ENCODE measurements at regions not wholly inside any gene's neighbourhood (a gene's known extent, or its start where the extent isn't known, plus 50 kb on each side); places are given as distances from the start of the nearest gene placed in this dataset.

DNA sequence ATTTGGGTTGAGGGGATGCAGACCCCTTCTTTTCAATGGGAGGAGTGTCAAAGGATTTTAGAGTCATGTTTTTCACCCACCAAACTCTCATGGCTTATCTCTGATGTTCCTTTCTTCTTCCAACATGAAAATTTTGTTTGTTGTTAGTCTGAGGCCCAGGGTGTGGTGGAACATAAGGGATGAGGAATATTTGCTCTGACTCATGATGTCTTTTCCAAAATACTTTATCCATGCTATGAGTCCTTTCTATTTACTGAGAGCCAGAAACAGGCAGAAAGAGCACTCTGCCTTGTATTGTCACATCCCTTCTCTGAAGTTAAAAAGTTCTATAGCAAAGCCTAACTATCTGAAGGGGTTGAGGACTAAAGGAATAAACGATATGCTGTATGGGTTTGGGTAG, 61.6 kb upstream of the GYPA start:
- Histone ChIP-seq H3K27ac (ENCODE audit: low read depth, low read length) (no peak overlapping the region), H3K36me3 (ENCODE audit: control insufficient read depth, insufficient read depth, low read length) (no peaks in the 10 kb centered on the region), H3K9ac (ENCODE audit: low read length) (no peak overlapping the region), H3K27me3 (ENCODE audit: control insufficient read depth, insufficient read depth, low read length) (no peaks in the 10 kb centered on the region), H3K4me3 (ENCODE audit: low read length) (no peak overlapping the region), H3K4me1 (ENCODE audit: control insufficient read depth, insufficient read depth, low read length) (no peaks in the 10 kb centered on the region)

DNA sequence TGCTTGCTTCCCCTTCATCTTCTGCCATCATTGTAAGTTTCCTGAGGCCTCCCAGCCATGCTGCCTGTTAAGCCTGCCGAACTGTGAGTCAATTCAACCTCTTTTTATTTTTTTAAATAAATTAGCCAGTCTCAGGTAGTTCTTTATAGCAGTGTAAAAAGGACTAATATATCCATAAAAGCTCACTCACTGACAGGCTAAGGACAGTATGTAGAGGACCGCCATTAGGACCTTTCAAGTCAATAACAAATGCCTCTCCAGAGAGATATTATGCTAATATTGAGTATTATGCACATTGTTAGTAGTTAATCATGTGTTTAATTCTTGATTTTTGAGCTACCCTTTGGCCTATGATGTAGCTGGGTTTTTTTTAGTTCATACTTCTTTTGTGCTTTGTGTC, 62.6 kb upstream of the GYPA start:
- Histone ChIP-seq H3K27me3 (ENCODE audit: control insufficient read depth, insufficient read depth, low read length) (no peaks in the 10 kb centered on the region), H3K36me3 (ENCODE audit: control insufficient read depth, insufficient read depth, low read length) (no peaks in the 10 kb centered on the region), H3K9ac (ENCODE audit: low read length) (no peak overlapping the region), H3K27ac (ENCODE audit: low read depth, low read length) (no peak overlapping the region), H3K4me3 (ENCODE audit: low read length) (no peak overlapping the region), H3K4me1 (ENCODE audit: control insufficient read depth, insufficient read depth, low read length) (no peaks in the 10 kb centered on the region)

DNA sequence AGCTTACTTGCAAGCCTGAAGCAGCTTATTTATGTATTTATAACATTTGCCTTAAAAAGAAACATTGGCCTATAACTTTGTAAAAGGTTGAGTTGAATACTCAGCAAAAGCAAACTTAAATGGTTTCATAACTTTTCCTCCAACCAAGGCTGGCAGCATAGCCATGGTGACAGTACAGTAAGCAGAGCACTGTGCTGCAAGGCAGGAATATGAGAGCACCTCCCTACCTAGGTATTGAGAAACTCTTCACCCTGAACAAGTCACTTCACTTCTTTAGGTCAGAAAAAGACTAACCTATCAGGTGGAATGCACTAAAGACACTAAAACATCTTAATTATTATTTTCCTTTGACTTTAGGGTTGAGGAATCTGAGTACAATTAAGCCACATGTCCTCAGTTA, 63.9 kb upstream of the GYPA start:
- Histone ChIP-seq H3K9ac (ENCODE audit: low read length) (no peak overlapping the region), H3K36me3 (ENCODE audit: control insufficient read depth, insufficient read depth, low read length) (no peaks in the 10 kb centered on the region), H3K27me3 (ENCODE audit: control insufficient read depth, insufficient read depth, low read length) (no peaks in the 10 kb centered on the region), H3K27ac (ENCODE audit: low read depth, low read length) (no peak overlapping the region), H3K4me3 (ENCODE audit: low read length) (no peak overlapping the region), H3K4me1 (ENCODE audit: control insufficient read depth, insufficient read depth, low read length) (no peaks in the 10 kb centered on the region)

DNA sequence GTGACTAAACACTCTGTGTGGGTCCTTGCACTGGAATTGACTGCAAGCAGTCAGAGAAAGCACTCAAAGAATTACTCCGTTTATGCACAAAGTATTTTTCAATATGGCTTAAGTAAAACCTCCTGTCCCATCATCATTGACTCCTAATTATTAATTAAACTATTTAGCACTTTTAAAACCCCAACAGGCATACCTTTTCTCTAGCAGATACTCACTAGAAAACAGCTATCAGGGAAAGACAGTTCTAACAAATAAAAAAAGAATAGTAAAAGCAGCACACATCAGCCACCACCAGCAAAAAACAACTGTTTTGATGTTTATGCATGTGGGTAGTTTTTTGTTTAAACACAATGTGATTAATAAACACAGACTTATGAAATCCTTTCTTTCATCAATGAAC, 66.2 kb upstream of the GYPA start:
- Histone ChIP-seq H3K9ac (ENCODE audit: low read length) (no peak overlapping the region), H3K27ac (ENCODE audit: low read depth, low read length) (no peak overlapping the region), H3K4me3 (ENCODE audit: low read length) (no peak overlapping the region), H3K27me3 (ENCODE audit: control insufficient read depth, insufficient read depth, low read length) (no peaks in the 10 kb centered on the region), H3K36me3 (ENCODE audit: control insufficient read depth, insufficient read depth, low read length) (no peaks in the 10 kb centered on the region), H3K4me1 (ENCODE audit: control insufficient read depth, insufficient read depth, low read length) (no peaks in the 10 kb centered on the region)

DNA sequence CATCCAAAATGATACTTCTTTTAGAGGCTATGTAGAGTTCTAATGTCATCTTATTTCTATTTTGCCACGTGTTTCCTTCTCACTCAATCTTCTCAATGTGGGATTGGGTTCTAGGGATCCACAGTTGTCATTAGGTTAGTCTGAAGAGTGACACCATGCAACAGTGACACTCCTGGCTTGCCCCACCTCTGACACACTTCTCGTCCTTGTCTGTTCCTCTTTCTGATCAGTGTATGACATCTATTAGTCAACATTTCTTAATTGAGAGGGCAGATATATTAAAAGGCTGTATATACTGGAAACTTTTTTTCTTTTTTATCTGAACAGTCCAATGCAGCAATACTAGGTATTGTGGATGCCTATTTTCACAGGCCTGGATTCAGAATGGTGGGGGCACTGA, 67.6 kb upstream of the GYPA start:
- H3K27ac ChIP-seq (ENCODE audit: low read depth, low read length) = no peak overlapping the region
- no peaks in the 10 kb centered on the region for H3K27me3 ChIP-seq (ENCODE audit: control insufficient read depth, insufficient read depth, low read length)
- H3K4me1 ChIP-seq (ENCODE audit: control insufficient read depth, insufficient read depth, low read length) = no peaks in the 10 kb centered on the region
- no peak overlapping the region for H3K4me3 ChIP-seq (ENCODE audit: low read length)
- no peaks in the 10 kb centered on the region for H3K36me3 ChIP-seq (ENCODE audit: control insufficient read depth, insufficient read depth, low read length)
- no peak overlapping the region for H3K9ac ChIP-seq (ENCODE audit: low read length)

DNA sequence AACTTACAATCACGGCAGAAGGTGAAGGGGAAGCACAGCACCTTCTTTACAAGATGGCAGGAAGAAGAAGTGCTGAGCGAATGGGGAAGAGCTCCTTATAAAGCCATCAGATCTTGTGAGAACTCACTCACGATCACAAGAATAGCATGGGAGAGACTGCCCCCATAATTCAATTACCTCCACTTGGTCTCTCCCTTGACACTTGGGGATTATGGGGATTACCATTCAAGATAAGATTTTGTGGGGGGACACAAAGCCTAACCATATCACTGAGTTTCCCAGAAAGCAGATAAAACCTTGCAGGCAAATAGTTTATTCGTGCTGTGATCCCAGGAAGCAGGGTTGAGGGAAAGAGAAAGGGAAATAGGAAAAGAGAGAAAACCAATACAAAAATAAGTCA, 69.0 kb upstream of the GYPA start:
- Histone ChIP-seq H3K27me3 (ENCODE audit: control insufficient read depth, insufficient read depth, low read length) (no peaks in the 10 kb centered on the region), H3K36me3 (ENCODE audit: control insufficient read depth, insufficient read depth, low read length) (no peaks in the 10 kb centered on the region)

DNA sequence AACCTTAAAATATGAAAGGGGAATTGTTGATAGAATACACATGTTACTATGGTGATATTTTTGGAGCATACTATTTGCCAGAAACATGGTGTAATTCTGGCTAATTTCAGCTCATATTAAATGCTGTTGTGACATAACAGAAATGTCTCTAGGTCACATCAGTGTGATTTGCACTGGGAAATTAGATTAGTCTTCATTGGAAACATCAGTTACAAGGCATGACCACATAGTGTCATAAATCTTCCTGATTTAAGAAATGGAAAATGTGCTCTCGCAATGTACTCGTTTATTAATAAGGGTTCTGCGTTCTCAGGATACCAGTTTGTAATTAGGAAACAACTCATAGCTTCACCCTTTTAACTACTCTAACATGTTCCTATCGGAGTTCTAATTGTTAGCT, 72.9 kb upstream of the GYPA start:
- H3K9ac ChIP-seq (ENCODE audit: low read length) = no peak overlapping the region
- H3K27me3 ChIP-seq (ENCODE audit: control insufficient read depth, insufficient read depth, low read length) = no peaks in the 10 kb centered on the region
- no peak overlapping the region for H3K27ac ChIP-seq (ENCODE audit: low read depth, low read length)
- no peak overlapping the region for H3K4me3 ChIP-seq (ENCODE audit: low read length)
- no peaks in the 10 kb centered on the region for H3K4me1 ChIP-seq (ENCODE audit: control insufficient read depth, insufficient read depth, low read length)
- H3K36me3 ChIP-seq (ENCODE audit: control insufficient read depth, insufficient read depth, low read length) = no peaks in the 10 kb centered on the region

More for the DNA sequence above, 69.0 kb upstream of the GYPA start:
- Histone ChIP-seq H3K4me3 (ENCODE audit: low read length) (no peak overlapping the region), H3K9ac (ENCODE audit: low read length) (no peak overlapping the region), H3K4me1 (ENCODE audit: control insufficient read depth, insufficient read depth, low read length) (no peaks in the 10 kb centered on the region), H3K27ac (ENCODE audit: low read depth, low read length) (no peak overlapping the region)

DNA sequence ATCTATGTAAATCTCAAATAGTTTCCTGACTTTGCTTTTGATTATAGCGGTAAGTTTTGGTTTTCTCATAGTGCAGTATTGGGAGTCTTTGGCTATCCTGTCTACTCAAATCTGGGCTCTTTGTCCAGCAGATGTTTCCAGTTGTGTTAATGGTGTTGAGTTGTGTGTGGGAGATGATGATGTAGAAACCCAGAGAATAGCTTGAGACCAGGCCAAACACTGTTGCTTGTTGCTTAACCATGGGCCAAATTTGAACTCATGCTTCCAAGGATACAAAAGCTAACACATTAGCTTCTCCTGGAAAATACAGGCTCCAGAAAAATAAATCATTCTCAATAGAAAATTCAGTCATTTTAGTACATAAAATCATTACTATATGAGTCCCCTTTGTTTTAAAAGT, 82.6 kb upstream of the GYPA start:
- H3K27ac ChIP-seq (ENCODE audit: low read depth, low read length) = no peak overlapping the region
- H3K27me3 ChIP-seq (ENCODE audit: control insufficient read depth, insufficient read depth, low read length) = no peaks in the 10 kb centered on the region

DNA sequence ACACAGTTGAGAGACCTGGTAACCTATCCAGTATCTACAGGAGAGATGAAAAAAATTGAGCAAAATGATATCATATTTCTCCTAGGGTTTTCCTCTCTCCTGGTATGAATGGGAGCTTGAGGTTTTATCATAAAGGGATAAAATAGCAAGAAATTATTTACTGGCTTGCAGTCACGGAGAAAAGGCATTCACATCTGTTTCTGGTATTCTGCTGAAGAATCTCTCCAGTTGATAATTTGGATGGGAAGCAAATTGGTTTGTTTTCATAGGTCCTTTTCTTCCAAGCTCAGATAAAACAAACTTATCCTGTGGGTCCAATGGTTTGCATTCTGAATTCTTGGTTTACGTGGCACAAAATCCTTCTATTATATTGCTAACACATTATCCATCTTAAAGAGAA, 83.1 kb upstream of the GYPA start:
- Histone ChIP-seq H3K27me3 (ENCODE audit: control insufficient read depth, insufficient read depth, low read length) (no peaks in the 10 kb centered on the region), H3K27ac (ENCODE audit: low read depth, low read length) (no peak overlapping the region), H3K4me1 (ENCODE audit: control insufficient read depth, insufficient read depth, low read length) (peaks cover 2% of the 10 kb centered on the region), H3K36me3 (ENCODE audit: control insufficient read depth, insufficient read depth, low read length) (no peaks in the 10 kb centered on the region), H3K4me3 (ENCODE audit: low read length) (no peak overlapping the region), H3K9ac (ENCODE audit: low read length) (no peak overlapping the region)

More for the DNA sequence above, 82.6 kb upstream of the GYPA start:
- Histone ChIP-seq H3K9ac (ENCODE audit: low read length) (no peak overlapping the region), H3K4me1 (ENCODE audit: control insufficient read depth, insufficient read depth, low read length) (no peaks in the 10 kb centered on the region), H3K4me3 (ENCODE audit: low read length) (no peak overlapping the region), H3K36me3 (ENCODE audit: control insufficient read depth, insufficient read depth, low read length) (no peaks in the 10 kb centered on the region)

DNA sequence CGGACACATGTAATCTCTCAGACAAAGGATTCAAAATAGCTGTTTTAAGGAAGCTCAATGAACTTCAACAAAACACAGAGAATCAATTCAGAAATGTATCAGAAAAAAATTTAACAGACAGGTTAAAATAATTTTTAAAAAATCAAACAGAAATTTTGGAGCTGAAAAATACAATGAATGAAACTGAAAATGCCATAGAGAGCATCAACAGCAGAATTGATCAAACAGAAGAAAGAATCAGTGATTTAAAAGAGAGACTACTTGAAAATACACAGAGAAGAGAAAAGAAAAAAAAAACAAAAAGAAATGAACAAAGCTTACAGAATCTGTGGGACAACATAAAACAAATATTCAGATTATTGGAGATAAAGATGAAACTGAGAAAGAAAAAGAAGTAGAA, 118.8 kb upstream of the GYPA start:
- Histone ChIP-seq H3K27ac (ENCODE audit: low read depth, low read length) (no peak overlapping the region), H3K9ac (ENCODE audit: low read length) (no peak overlapping the region), H3K4me3 (ENCODE audit: low read length) (no peak overlapping the region), H3K36me3 (ENCODE audit: control insufficient read depth, insufficient read depth, low read length) (no peaks in the 10 kb centered on the region), H3K4me1 (ENCODE audit: control insufficient read depth, insufficient read depth, low read length) (no peaks in the 10 kb centered on the region), H3K27me3 (ENCODE audit: control insufficient read depth, insufficient read depth, low read length) (no peaks in the 10 kb centered on the region)

DNA sequence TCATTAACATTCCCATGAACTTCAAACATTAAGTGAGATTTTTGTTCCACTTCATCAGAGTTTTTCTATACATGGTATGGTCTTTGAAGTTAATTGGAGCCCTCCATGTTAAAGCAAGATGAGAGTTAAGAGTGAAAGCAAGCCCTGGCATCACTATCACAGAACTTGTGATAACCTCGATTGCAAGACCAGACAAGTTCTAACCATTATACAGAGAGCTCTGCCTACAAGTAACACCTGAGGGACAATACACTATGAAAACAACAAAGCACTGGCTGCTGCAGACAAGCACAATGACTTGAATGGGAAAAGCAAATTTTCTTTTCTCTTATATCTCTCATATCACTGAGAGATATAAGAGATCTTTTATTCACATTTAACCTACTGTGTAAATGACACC, 126.6 kb upstream of the GYPA start:
- Histone ChIP-seq H3K4me3 (ENCODE audit: low read length) (no peak overlapping the region), H3K27ac (ENCODE audit: low read depth, low read length) (no peak overlapping the region), H3K4me1 (ENCODE audit: control insufficient read depth, insufficient read depth, low read length) (no peaks in the 10 kb centered on the region), H3K36me3 (ENCODE audit: control insufficient read depth, insufficient read depth, low read length) (no peaks in the 10 kb centered on the region), H3K9ac (ENCODE audit: low read length) (no peak overlapping the region), H3K27me3 (ENCODE audit: control insufficient read depth, insufficient read depth, low read length) (no peaks in the 10 kb centered on the region)

DNA sequence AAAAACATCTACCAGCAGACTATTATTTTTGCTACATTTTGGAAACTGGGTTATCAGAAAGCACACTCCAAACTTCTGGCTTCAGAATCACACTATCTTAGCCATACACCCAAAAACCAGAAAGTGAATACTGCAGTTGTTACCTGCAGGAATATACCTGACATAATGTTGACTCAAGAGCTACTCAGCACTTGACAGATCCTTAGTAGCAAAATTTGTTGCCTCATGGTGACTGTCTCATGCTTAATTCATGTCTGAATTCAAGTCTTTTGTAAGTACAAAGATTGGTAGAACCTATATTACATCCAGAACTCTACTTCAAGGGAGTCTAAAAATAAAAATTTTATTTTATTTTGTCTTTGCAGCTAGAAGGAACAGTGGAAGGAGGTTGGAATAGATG, 140.2 kb upstream of the GYPA start:
- Histone ChIP-seq H3K4me1 (ENCODE audit: control insufficient read depth, insufficient read depth, low read length) (no peaks in the 10 kb centered on the region), H3K27me3 (ENCODE audit: control insufficient read depth, insufficient read depth, low read length) (no peaks in the 10 kb centered on the region), H3K27ac (ENCODE audit: low read depth, low read length) (no peak overlapping the region), H3K4me3 (ENCODE audit: low read length) (no peak overlapping the region), H3K9ac (ENCODE audit: low read length) (no peak overlapping the region), H3K36me3 (ENCODE audit: control insufficient read depth, insufficient read depth, low read length) (no peaks in the 10 kb centered on the region)

DNA sequence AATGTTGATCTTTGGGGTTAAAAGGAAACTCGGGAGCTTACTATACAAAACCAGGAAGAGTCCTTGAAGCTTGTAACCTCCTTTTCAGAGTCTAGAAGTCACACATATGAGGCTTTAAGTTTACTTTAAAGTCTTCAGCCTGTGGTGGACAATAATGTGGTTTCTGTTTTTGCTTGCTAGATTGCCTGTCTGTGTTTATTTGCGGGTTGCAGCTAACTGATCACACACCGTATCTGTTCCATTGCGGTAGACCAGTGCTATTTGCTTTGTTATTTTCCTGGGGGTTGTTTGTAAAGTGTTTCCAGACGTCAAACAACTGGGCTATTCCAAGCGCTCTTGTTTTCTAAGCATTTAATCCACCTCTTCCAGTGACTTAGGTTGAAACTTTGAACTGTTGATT, 143.0 kb upstream of the GYPA start:
- Histone ChIP-seq H3K27ac (ENCODE audit: low read depth, low read length) (no peak overlapping the region), H3K4me1 (ENCODE audit: control insufficient read depth, insufficient read depth, low read length) (no peaks in the 10 kb centered on the region)

DNA sequence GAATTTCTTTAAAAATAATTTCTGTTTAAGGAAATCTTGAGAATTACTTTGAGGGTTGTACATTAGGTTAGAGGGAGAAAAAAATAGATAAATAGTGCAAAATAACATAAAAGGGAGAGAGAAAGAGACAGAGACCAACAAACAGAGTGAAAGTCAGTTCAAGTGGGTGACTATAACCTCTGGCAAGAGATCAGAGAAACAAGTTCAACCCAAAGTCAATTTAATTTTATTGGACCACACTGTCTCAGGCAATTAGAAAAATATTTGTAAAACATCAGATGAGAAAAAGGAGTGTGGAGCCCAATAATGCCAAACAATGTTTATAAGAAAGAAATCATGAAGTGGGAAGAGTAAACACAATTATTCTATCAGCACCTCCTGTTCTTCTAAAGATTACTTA, 143.5 kb upstream of the GYPA start:
- no peaks in the 10 kb centered on the region for H3K36me3 ChIP-seq (ENCODE audit: control insufficient read depth, insufficient read depth, low read length)
- no peak overlapping the region for H3K9ac ChIP-seq (ENCODE audit: low read length)
- no peaks in the 10 kb centered on the region for H3K27me3 ChIP-seq (ENCODE audit: control insufficient read depth, insufficient read depth, low read length)
- no peak overlapping the region for H3K27ac ChIP-seq (ENCODE audit: low read depth, low read length)
- H3K4me1 ChIP-seq (ENCODE audit: control insufficient read depth, insufficient read depth, low read length) = no peaks in the 10 kb centered on the region
- H3K4me3 ChIP-seq (ENCODE audit: low read length) = no peak overlapping the region

More for the DNA sequence above, 143.0 kb upstream of the GYPA start:
- Histone ChIP-seq H3K4me3 (ENCODE audit: low read length) (no peak overlapping the region), H3K36me3 (ENCODE audit: control insufficient read depth, insufficient read depth, low read length) (no peaks in the 10 kb centered on the region), H3K27me3 (ENCODE audit: control insufficient read depth, insufficient read depth, low read length) (no peaks in the 10 kb centered on the region), H3K9ac (ENCODE audit: low read length) (no peak overlapping the region)

Data from rectal smooth muscle tissue (tissue), 1 donor.